HepG2 (cell line): ENCODE measurements at regions not wholly inside any gene's neighbourhood (a gene's known extent, or its start where the extent isn't known, plus 50 kb on each side); places are given as distances from the start of the nearest gene placed in this dataset.

Source experiments
- ATAC-seq: fragments of 200-7000 bp; cut with Tn5 transposase; 3 replicates; pipeline ENCODE4 v1.9.1; 2020; ENCODE audit warnings: mild to moderate bottlenecking, moderate library complexity
- BruUV-seq: library from RNA; stranded (reverse); fragments of 400-500 nt; replicated peaks from 2 replicates; lab custom pipeline; 2021; lab: Mats Ljungman, UMichigan
- CTCF ChIA-PET: fragments of 300-600 bp; formaldehyde crosslinking; extraction: SDS; loops from one replicate; lab custom pipeline; 2021; ENCODE audit warnings: low total read pairs, inconsistent platforms, low intra/inter-chr PET ratio; lab: Yijun Ruan, JAX
- POLR2A ChIA-PET: fragments of 350-600 bp; sonication (Branson Sonifier 250); formaldehyde crosslinking; loops from one replicate; lab custom pipeline; 2020; ENCODE audit warnings: antibody characterized with exemption, inconsistent platforms; lab: Yijun Ruan, JAX
- DNase-seq: peaks from one replicate; pipeline ENCODE4 v3.0.0-alpha.2; 2015; ENCODE audit warnings: low spot score
- FAIRE-seq: peaks from 3 replicates; lab custom pipeline; 2011; peaks lifted over from hg19 to GRCh38; lab: Jason Lieb, UNC
- H2AFZ ChIP-seq: one replicate; pipeline ENCODE4 v1.6.1; 2011; ENCODE audit warnings: low read length, inconsistent platforms
- H3K27ac ChIP-seq: fragments of 300-600 bp; 3 replicates; pipeline ENCODE4 v1.8.0; 2011; ENCODE audit warnings: mixed run types, mild to moderate bottlenecking, mixed read lengths, low read length, inconsistent platforms; ENCODE audit not compliant: insufficient read depth; ENCODE audit errors: extremely low read length
- H3K27me3 ChIP-seq, 2 experiments: fragments of 200-600 bp in 1 of 2; 2 replicates in 1 of 2; 3 replicates in 1 of 2; pipeline versions ENCODE4 v1.6.0 to v1.8.0; 2011; ENCODE audit warnings: low read length in 2 of 2, mild to moderate bottlenecking in 2 of 2, moderate library complexity in 2 of 2, inconsistent platforms in 1 of 2; ENCODE audit not compliant: insufficient read depth in 2 of 2, control insufficient read depth in 1 of 2
- H3K36me3 ChIP-seq, 2 experiments: fragments of 200-600 bp in 1 of 2; replicated peaks in 1 of 2; 2 replicates in 1 of 2; 3 replicates in 1 of 2; pipeline versions ENCODE4 v1.5.1 to v1.8.0; 2011; ENCODE audit warnings: low read length in 2 of 2, inconsistent platforms in 1 of 2; ENCODE audit not compliant: insufficient read depth in 2 of 2, control insufficient read depth in 1 of 2
- H3K4me1 ChIP-seq: 2 replicates; pipeline ENCODE4 v1.5.1; 2012; ENCODE audit warnings: low read length, inconsistent platforms; ENCODE audit not compliant: insufficient read depth
- H3K4me2 ChIP-seq: 2 replicates; pipeline ENCODE4 v1.6.0; 2011; ENCODE audit warnings: low read depth, low read length, inconsistent platforms
- H3K4me3 ChIP-seq, 3 experiments: fragments of 200-600 bp in 1 of 3; sonication (generic), shearing (Covaris generic) in 1 of 3; replicated peaks in 1 of 3; 2 replicates each; pipeline ENCODE4 v1.5.1; 2011 to 2016; ENCODE audit warnings: low read length in 3 of 3, inconsistent platforms in 2 of 3, low read depth in 2 of 3, mild to moderate bottlenecking in 2 of 3, control low read depth in 1 of 3, mixed read lengths in 1 of 3; ENCODE audit not compliant: insufficient read depth in 1 of 3
- H3K79me2 ChIP-seq: one replicate; pipeline ENCODE4 v1.6.1; 2011; ENCODE audit warnings: low read length, inconsistent platforms; ENCODE audit not compliant: insufficient read depth
- H3K9ac ChIP-seq: 2 replicates; pipeline ENCODE4 v1.6.0; 2011; ENCODE audit warnings: mild to moderate bottlenecking, low read depth, low read length, inconsistent platforms; ENCODE audit not compliant: insufficient read depth
- H3K9me3 ChIP-seq: 2 replicates; pipeline ENCODE4 v1.5.1; 2012; ENCODE audit warnings: mild to moderate bottlenecking, low read length
- H4K20me1 ChIP-seq: 2 replicates; pipeline ENCODE4 v1.6.0; 2011; ENCODE audit warnings: inconsistent platforms, mild to moderate bottlenecking, low read length, moderate library complexity; ENCODE audit not compliant: insufficient read depth
- BCLAF1 ChIP-seq: fragments of 450-650 bp; IDR thresholded peaks from 2 replicates; pipeline ENCODE4 v1.6.1; 2017; ENCODE audit warnings: mild to moderate bottlenecking
- MNT ChIP-seq: fragments of 450-650 bp; IDR thresholded peaks from 2 replicates; pipeline ENCODE4 v1.6.1; 2016
- ZNF460 ChIP-seq: sonication (generic); formaldehyde crosslinking; IDR thresholded peaks from 2 replicates; pipeline ENCODE4 v1.5.1; 2020; ENCODE audit warnings: missing genetic modification reagents, mild to moderate bottlenecking, borderline replicate concordance
- WGBS: methylation state at CpG from one replicate; pipeline ENCODE4 v1.1.6; 2017; ENCODE audit warnings: low lambda C conversion rate; 5-methylcytosine and 5-hydroxymethylcytosine counted together
- in situ Hi-C: cut with HindIII; loops from 2 replicates; pipeline ENCODE4 v1.10.0; 2017; ENCODE audit warnings: low pct_unique_long_range_greater_than_20kb; ENCODE audit not compliant: extremely low pct_ligation_motif_present
- intact Hi-C: fragments of 100-400 bp; cut with micrococcal nuclease; formaldehyde crosslinking; loops from one replicate; pipeline ENCODE4 v1.10.0; 2022; ENCODE audit not compliant: unreplicated experiment

GRCh38 chr17:63358111-63358839 lies 87.8 kb downstream of the CYB561 start (continued):
- no peak for TF ChIP-seq MNT

- H2AFZ ChIP-seq, result no peak overlapping the region
- BruUV-seq, result no TSS peak
- no peak overlapping the region for H3K27ac ChIP-seq
- ATAC-seq (no peak), FAIRE-seq (no peak), DNase-seq (no peak)
- POLR2A ChIA-PET, result no interaction called here
- H3K4me2 ChIP-seq, result no peak overlapping the region
- no peak for TF ChIP-seq BCLAF1
- TF ChIP-seq ZNF460 (CRISPR knock-in tag), result no peak
- no peak overlapping the region for H3K9ac ChIP-seq
- H3K9me3 ChIP-seq, result no peaks in the 10 kb centered on the region
- 2% methylated on average over 3 of the region's 3 CpGs for WGBS
- no peaks in the 10 kb centered on the region for H3K36me3 ChIP-seq
- in situ Hi-C loops, result no loop called here
- H4K20me1 ChIP-seq, result no peaks in the 10 kb centered on the region
- H3K79me2 ChIP-seq, result no peaks in the 10 kb centered on the region
- H3K27me3 ChIP-seq, result peaks cover 0 to 46% of the 10 kb centered on the region in 2 experiments; a peak in 3 of 5 replicates
- intact Hi-C loops, result no loop called here
- no peak overlapping the region for H3K4me3 ChIP-seq
- no peaks in the 10 kb centered on the region for H3K4me1 ChIP-seq
- CTCF ChIA-PET, result no interaction called here
These were observed 87.2 kb downstream of the CYB561 start for GRCh38 chr17:63358956-63359355.
